ENCODE measurements at regions not wholly inside any gene's neighbourhood (a gene's known extent, or its start where the extent isn't known, plus 50 kb on each side); places are given as distances from the start of the nearest gene placed in this dataset.

DNA sequence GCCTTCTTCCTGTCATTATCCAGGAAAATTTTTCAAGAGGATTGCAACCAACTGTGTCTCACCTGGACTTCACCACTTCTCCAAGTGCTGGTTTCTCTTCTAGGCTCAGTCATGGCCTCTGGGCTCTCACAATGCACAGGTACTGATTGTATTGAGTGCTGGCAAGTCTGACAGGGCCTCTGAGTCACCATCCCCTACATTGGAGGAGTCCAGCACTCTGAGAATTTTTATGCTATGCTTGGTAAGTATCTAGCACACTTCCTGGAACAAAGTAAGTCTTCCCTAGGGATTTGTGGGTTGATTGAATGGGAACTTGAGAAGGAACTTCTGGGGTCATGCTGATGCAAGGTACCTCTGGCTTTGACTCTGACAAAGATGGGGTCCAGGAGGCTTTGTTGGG is 147.2 kb upstream of the CELF4 start:
- TF ChIP-seq, protein P1, sequence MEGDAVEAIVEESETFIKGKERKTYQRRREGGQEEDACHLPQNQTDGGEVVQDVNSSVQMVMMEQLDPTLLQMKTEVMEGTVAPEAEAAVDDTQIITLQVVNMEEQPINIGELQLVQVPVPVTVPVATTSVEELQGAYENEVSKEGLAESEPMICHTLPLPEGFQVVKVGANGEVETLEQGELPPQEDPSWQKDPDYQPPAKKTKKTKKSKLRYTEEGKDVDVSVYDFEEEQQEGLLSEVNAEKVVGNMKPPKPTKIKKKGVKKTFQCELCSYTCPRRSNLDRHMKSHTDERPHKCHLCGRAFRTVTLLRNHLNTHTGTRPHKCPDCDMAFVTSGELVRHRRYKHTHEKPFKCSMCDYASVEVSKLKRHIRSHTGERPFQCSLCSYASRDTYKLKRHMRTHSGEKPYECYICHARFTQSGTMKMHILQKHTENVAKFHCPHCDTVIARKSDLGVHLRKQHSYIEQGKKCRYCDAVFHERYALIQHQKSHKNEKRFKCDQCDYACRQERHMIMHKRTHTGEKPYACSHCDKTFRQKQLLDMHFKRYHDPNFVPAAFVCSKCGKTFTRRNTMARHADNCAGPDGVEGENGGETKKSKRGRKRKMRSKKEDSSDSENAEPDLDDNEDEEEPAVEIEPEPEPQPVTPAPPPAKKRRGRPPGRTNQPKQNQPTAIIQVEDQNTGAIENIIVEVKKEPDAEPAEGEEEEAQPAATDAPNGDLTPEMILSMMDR (IDR thresholded peaks at IDR 0.05), result no peak
- no peak for TF ChIP-seq POLR2A (IDR thresholded peaks at IDR 0.05)
